Gastroesophageal sphincter (tissue), 3 donors: ENCODE measurements at regions not wholly inside any gene's neighbourhood (a gene's known extent, or its start where the extent isn't known, plus 50 kb on each side); places are given as distances from the start of the nearest gene placed in this dataset.

Experiments
- POLR2A ChIP-seq, 2 donors: fragments of 450-650 bp; IDR thresholded peaks; one replicate each; pipeline ENCODE4 v1.6.1; 2017; ENCODE audit warnings: antibody characterized with exemption in 2 of 2, mild to moderate bottlenecking in 2 of 2, moderate library complexity in 1 of 2
- POLR2AphosphoS5 ChIP-seq: sonication (generic); formaldehyde crosslinking; IDR thresholded peaks from one replicate; pipeline ENCODE4 v1.6.1; 2017; ENCODE audit warnings: antibody characterized with exemption
- TF ChIP-seq, protein P1 (sequence below), 4 experiments: fragments of 200-600 bp in 2 of 4; fragments of 450-650 bp in 2 of 4; sonication (generic) in 1 of 4; IDR thresholded peaks; one replicate each; pipeline ENCODE4 v1.5.1; 2017 to 2019; ENCODE audit warnings: antibody characterized with exemption in 4 of 4, mild to moderate bottlenecking in 2 of 4, moderate library complexity in 2 of 4

DNA sequence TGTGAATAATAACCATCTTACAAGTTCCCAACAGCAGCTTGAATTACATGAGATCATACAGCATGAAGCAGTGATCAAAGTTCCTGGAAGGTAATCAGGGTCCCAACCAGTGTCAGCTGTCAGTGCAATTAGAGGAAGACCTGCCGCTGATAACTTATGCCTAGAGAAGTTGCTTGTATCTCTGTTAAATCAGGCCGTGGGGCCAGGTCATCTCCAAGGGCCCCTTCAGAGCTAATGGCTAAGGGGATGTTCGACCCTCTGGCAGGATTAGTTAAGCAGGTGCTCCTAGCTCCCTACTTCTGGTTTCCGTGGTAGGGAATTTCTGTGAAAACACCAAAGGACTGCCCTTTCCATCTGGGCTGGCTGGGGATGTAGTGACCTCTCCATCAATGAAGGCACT is 251.0 kb downstream of the FAM43A start:
- TF ChIP-seq POLR2A (IDR thresholded peaks at IDR 0.05) (no peak), POLR2AphosphoS5 (no peak)
- TF ChIP-seq, protein P1, sequence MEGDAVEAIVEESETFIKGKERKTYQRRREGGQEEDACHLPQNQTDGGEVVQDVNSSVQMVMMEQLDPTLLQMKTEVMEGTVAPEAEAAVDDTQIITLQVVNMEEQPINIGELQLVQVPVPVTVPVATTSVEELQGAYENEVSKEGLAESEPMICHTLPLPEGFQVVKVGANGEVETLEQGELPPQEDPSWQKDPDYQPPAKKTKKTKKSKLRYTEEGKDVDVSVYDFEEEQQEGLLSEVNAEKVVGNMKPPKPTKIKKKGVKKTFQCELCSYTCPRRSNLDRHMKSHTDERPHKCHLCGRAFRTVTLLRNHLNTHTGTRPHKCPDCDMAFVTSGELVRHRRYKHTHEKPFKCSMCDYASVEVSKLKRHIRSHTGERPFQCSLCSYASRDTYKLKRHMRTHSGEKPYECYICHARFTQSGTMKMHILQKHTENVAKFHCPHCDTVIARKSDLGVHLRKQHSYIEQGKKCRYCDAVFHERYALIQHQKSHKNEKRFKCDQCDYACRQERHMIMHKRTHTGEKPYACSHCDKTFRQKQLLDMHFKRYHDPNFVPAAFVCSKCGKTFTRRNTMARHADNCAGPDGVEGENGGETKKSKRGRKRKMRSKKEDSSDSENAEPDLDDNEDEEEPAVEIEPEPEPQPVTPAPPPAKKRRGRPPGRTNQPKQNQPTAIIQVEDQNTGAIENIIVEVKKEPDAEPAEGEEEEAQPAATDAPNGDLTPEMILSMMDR (IDR thresholded peaks at IDR 0.05), result no peak
